Mesothelial cell of epicardium (in vitro differentiated cells): ENCODE measurements at regions not wholly inside any gene's neighbourhood (a gene's known extent, or its start where the extent isn't known, plus 50 kb on each side); places are given as distances from the start of the nearest gene placed in this dataset.

Experiments used
- DNase-seq, 2 experiments: peaks; one replicate each; pipeline ENCODE4 v3.0.0; 2021; ENCODE audit warnings: low spot score in 2 of 2; ENCODE audit not compliant: unreplicated experiment in 2 of 2
- H3K27ac Mint-ChIP-seq: 2 replicates; pipeline ENCODE4 v1.8.0; 2021; ENCODE audit warnings: mixed read lengths
- H3K27me3 Mint-ChIP-seq: 2 replicates; pipeline ENCODE4 v1.8.0; 2021; ENCODE audit warnings: low read depth, mixed read lengths
- H3K36me3 Mint-ChIP-seq: 2 replicates; pipeline ENCODE4 v1.8.0; 2021; ENCODE audit warnings: mixed read lengths
- H3K4me1 Mint-ChIP-seq: 2 replicates; pipeline ENCODE4 v1.8.0; 2021; ENCODE audit warnings: mixed read lengths
- H3K4me3 Mint-ChIP-seq: 2 replicates; pipeline ENCODE4 v1.8.0; 2021; ENCODE audit warnings: mild to moderate bottlenecking, moderate library complexity, mixed read lengths
- H3K9me3 Mint-ChIP-seq: 2 replicates; pipeline ENCODE4 v1.8.0; 2021; ENCODE audit warnings: mixed read lengths
- CTCF ChIP-seq: fragments of 200-600 bp; sonication (generic); IDR thresholded peaks from one replicate; pipeline ENCODE4 v1.5.0; 2021; ENCODE audit warnings: antibody characterized with exemption; ENCODE audit not compliant: unreplicated experiment

- no peak for DNase-seq
- Mint-ChIP-seq H3K4me3 (no peak overlapping the region), H3K27me3 (no peaks in the 10 kb centered on the region), H3K9me3 (peaks cover 16% of the 10 kb centered on the region), H3K27ac (no peak overlapping the region), H3K4me1 (no peaks in the 10 kb centered on the region), H3K36me3 (no peaks in the 10 kb centered on the region)
- no peak for TF ChIP-seq CTCF
Observed at GRCh38 chr3:146655333-146655996, 50.3 kb upstream of the PLSCR5 start.
